ENCODE measurements at regions not wholly inside any gene's neighbourhood (a gene's known extent, or its start where the extent isn't known, plus 50 kb on each side); places are given as distances from the start of the nearest gene placed in this dataset.

DNA sequence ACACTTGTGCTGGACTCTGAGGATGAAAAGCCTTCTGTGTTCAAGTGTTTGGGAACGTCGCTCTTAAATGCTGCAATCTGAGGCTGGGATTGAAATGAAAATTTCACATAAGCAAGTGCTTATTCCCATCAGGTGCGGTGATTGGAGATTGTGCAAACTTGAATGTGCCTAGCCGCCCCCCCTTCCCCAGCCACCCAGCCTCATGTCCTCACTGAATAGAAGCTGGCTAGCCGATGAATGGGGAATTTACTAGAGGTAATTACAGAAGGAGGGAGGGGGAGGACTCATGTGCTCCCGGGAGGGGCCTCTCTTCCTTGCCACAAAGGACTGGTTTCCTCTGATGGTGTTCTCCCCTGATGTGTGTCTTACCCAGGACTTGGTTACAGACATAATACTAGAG lies 544.8 kb upstream of the EEF2KMT start:
- Histone ChIP-seq H3K36me3 (ENCODE audit: insufficient read depth, low read length) (no peaks in the 10 kb centered on the region), H3K9me3 (ENCODE audit: low read depth, low read length) (no peaks in the 10 kb centered on the region), H3K27ac (no peak overlapping the region), H3K4me3 (no peak overlapping the region), H3K9ac (ENCODE audit: insufficient read length) (no peak overlapping the region)
- TF ChIP-seq FOXP2 (optimal IDR thresholded peaks at IDR 0.05; ENCODE audit: control extremely low read depth, extremely low read length, insufficient read depth) (no peak), POLR2AphosphoS5 (IDR thresholded peaks at IDR 0.05; ENCODE audit: borderline replicate concordance, low read depth, low read length) (no peak), EZH2 (IDR thresholded peaks at IDR 0.05) (no peak)
- DNase-seq (ENCODE audit: low read depth, low spot score): no peak

DNA sequence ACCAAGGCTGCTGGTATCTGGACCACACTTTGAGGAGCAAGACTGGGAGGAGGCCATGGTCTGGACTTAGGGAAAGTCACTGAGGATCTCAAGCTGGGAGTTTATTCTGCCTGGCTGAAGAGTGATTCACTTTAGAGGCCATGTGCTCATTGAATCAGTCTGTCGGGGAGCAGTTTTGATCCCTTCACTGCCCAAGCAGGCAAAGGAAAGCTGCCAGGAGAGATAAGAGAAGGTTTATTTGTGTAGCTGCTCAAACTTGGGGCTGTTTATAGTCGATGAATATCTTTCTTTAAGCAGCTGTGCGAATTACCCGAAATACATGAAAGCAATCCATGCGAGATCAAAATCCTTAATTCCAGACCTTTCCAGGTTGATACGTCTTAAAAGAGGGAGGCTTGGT lies 544.4 kb upstream of the EEF2KMT start:
- Histone ChIP-seq H3K27ac (no peak overlapping the region), H3K4me3 (no peak overlapping the region), H3K9ac (ENCODE audit: insufficient read length) (no peak overlapping the region), H3K9me3 (ENCODE audit: low read depth, low read length) (no peaks in the 10 kb centered on the region), H3K36me3 (ENCODE audit: insufficient read depth, low read length) (no peaks in the 10 kb centered on the region)
- no peak for DNase-seq (ENCODE audit: low read depth, low spot score)
- TF ChIP-seq FOXP2 (optimal IDR thresholded peaks at IDR 0.05; ENCODE audit: control extremely low read depth, extremely low read length, insufficient read depth) (no peak), EZH2 (IDR thresholded peaks at IDR 0.05) (no peak), POLR2AphosphoS5 (IDR thresholded peaks at IDR 0.05; ENCODE audit: borderline replicate concordance, low read depth, low read length) (no peak)

DNA sequence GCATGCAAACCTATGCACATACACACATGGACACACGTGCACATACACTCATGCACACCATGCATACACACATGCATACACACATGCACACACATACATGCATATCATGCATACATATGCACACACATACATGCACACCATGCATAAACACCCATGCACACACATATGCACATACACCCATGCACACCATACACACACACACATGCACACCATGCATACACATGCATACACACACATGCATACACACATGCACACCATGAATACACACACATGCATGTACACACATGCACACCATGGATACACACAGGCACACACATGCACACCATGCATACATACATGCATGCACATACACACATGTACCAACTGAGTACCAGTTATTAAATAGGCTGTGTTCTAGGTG lies 543.3 kb upstream of the EEF2KMT start:
- no peak overlapping the region for H3K27ac ChIP-seq

DNA sequence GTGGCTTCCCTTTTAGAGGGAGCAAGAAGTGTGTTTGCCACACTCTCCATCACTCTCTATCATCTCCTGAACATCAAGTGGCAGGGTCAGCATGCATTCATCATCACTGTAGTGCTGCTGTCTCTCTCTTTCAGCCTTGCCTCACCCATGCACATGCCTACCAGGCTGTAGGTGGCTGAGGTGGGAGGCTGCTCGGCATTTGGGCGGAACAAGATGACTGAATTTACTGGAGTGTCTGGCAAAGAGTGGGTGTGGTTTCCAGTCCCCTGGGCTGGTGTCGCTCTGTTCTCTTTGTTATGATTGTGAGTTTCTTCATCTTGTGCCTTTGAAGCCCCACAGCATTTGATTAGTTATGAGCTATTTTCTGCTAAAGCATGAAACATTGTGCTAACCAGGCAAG lies 541.9 kb upstream of the EEF2KMT start:
- DNase-seq (ENCODE audit: low read depth, low spot score): no peak
- TF ChIP-seq EZH2 (IDR thresholded peaks at IDR 0.05) (no peak), POLR2AphosphoS5 (IDR thresholded peaks at IDR 0.05; ENCODE audit: borderline replicate concordance, low read depth, low read length) (no peak), FOXP2 (optimal IDR thresholded peaks at IDR 0.05; ENCODE audit: control extremely low read depth, extremely low read length, insufficient read depth) (no peak)
- Histone ChIP-seq H3K27ac (no peak overlapping the region), H3K9me3 (ENCODE audit: low read depth, low read length) (no peaks in the 10 kb centered on the region), H3K36me3 (ENCODE audit: insufficient read depth, low read length) (no peaks in the 10 kb centered on the region), H3K4me3 (no peak overlapping the region), H3K9ac (ENCODE audit: insufficient read length) (no peak overlapping the region)

More for the DNA sequence above, 543.3 kb upstream of the EEF2KMT start:
- Histone ChIP-seq H3K9me3 (ENCODE audit: low read depth, low read length) (no peaks in the 10 kb centered on the region), H3K9ac (ENCODE audit: insufficient read length) (no peak overlapping the region), H3K36me3 (ENCODE audit: insufficient read depth, low read length) (no peaks in the 10 kb centered on the region), H3K4me3 (no peak overlapping the region)
- DNase-seq (ENCODE audit: low read depth, low spot score): no peak
- TF ChIP-seq FOXP2 (optimal IDR thresholded peaks at IDR 0.05; ENCODE audit: control extremely low read depth, extremely low read length, insufficient read depth) (no peak), POLR2AphosphoS5 (IDR thresholded peaks at IDR 0.05; ENCODE audit: borderline replicate concordance, low read depth, low read length) (no peak), EZH2 (IDR thresholded peaks at IDR 0.05) (no peak)

DNA sequence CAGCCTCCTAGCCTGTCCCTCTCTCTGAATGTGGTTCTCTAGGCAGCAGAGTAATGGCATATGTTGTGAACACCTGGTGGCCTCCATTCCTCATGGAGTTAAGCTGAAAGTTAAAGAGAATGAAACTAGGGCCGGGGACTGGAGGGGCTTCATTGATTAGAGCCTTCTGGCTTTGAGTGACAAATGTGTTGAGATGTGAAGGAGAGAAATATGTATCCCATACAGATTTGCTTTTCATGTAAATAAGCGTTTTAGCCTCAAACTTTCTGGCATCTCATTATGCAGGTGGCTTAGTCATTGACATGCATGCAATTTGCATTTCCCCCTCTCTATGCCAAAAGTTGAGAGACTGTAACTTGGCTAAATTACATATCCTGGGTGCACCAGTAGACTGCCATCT lies 537.7 kb upstream of the EEF2KMT start:
- Histone ChIP-seq H3K9ac (ENCODE audit: insufficient read length) (no peak overlapping the region), H3K4me3 (no peak overlapping the region), H3K36me3 (ENCODE audit: insufficient read depth, low read length) (no peaks in the 10 kb centered on the region), H3K27ac (no peak overlapping the region), H3K9me3 (ENCODE audit: low read depth, low read length) (no peaks in the 10 kb centered on the region)
- no peak for DNase-seq (ENCODE audit: low read depth, low spot score)
- TF ChIP-seq FOXP2 (optimal IDR thresholded peaks at IDR 0.05; ENCODE audit: control extremely low read depth, extremely low read length, insufficient read depth): no peak
- TF ChIP-seq EZH2 (IDR thresholded peaks at IDR 0.05): no peak

DNA sequence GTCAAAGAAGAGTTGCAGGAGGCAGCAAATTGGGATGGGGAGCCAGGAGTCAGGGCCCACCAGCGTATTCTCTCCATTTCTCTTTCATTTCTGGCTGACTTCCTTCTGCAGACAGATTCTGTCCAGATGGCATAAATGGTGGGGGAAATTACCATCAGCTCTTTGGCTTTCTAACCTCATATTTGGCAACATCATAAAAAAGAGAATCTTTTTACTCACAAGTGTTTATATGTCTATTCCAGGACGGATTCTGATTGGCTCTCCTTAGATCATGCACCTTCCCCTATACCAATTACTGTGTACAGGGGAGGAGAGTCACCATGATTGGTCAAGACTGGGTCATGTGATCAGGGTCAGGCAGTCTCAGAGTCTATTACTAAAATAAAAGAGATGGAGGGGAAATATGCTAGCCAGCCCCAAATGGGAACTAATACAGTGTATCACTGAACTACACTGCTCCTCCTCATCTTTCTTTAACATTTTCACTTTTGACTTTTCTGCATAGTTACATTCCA lies 537.1 kb upstream of the EEF2KMT start:
- no peak overlapping the region for H3K4me3 ChIP-seq
- no peak overlapping the region for H3K9ac ChIP-seq (ENCODE audit: insufficient read length)
- H3K9me3 ChIP-seq (ENCODE audit: low read depth, low read length): no peaks in the 10 kb centered on the region
- no peak overlapping the region for H3K27ac ChIP-seq
- TF ChIP-seq EZH2 (IDR thresholded peaks at IDR 0.05): no peak
- TF ChIP-seq POLR2AphosphoS5 (IDR thresholded peaks at IDR 0.05; ENCODE audit: borderline replicate concordance, low read depth, low read length): no peak
- TF ChIP-seq FOXP2 (optimal IDR thresholded peaks at IDR 0.05; ENCODE audit: control extremely low read depth, extremely low read length, insufficient read depth): no peak
- H3K36me3 ChIP-seq (ENCODE audit: insufficient read depth, low read length): no peaks in the 10 kb centered on the region
- DNase-seq (ENCODE audit: low read depth, low spot score): no peak

DNA sequence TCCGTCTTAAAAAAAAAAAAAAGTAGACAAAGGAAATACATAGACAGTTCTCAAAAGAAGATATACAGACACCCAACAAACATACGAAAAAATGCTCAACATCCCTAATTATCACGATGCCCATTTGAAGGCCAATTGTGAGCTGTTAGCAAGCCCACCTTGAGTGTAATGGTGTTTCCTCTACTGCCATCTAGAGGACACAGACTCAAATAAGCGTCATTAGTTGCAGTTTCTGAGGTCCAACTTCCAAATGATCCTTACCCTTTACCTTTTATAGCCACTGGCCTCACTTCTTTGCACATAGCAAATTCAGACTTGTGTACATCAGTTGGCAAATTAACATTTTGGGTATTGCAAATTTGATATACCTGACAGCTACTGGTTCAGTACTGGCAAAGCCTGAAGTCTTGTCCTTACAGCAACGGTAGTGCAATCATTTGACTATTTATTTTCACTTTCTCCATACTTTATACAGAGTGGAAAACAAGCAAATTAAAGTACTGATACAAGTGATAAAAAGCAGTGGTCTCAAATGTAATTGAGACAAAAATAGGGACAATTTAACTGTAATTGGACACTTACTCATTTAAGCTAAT lies 536.3 kb upstream of the EEF2KMT start:
- DNase-seq (ENCODE audit: low read depth, low spot score): peak; percentile 5
- H3K9ac ChIP-seq (ENCODE audit: insufficient read length): no peak overlapping the region
- TF ChIP-seq EZH2 (IDR thresholded peaks at IDR 0.05) (no peak), FOXP2 (optimal IDR thresholded peaks at IDR 0.05; ENCODE audit: control extremely low read depth, extremely low read length, insufficient read depth) (no peak), POLR2AphosphoS5 (IDR thresholded peaks at IDR 0.05; ENCODE audit: borderline replicate concordance, low read depth, low read length) (no peak)
- H3K4me3 ChIP-seq: no peak overlapping the region
- H3K36me3 ChIP-seq (ENCODE audit: insufficient read depth, low read length): no peaks in the 10 kb centered on the region
- H3K27ac ChIP-seq: no peak overlapping the region
- H3K9me3 ChIP-seq (ENCODE audit: low read depth, low read length): no peaks in the 10 kb centered on the region

DNA sequence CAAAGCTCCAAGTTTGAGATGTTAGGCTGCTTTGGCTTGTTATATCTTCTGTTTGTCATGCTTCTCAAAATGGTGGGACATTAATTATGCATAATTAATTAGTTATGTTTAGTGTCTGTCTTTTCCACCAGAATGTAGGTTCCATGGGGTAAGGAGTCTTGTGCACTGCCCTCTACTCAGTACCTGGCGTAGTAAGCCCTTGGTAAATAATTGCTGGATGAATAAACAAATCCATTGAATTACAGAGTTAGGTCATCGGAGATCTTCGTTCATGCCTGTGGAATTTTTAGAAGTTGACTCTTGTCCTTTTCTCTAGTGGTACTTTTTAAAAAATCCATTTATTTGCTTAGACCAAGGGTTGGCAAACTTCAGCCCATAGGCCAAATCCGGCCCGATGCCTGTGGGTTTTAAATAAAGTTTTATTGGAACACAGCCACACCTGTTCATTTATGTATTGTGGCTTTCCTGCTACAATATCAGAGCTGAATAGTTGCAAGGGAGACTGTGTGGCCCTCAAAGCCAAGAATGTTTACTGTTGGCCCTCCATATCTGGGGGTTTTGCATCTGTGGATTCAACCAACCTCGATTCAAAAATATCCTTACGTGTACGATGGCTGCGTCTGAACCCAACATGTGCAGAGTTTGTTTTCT lies 524.8 kb upstream of the EEF2KMT start:
- no peak for DNase-seq (ENCODE audit: low read depth, low spot score)

More for the DNA sequence above, 524.8 kb upstream of the EEF2KMT start:
- Histone ChIP-seq H3K27ac (no peak overlapping the region), H3K4me3 (no peak overlapping the region), H3K36me3 (ENCODE audit: insufficient read depth, low read length) (no peaks in the 10 kb centered on the region), H3K9me3 (ENCODE audit: low read depth, low read length) (no peaks in the 10 kb centered on the region), H3K9ac (ENCODE audit: insufficient read length) (no peak overlapping the region)
- no peak for TF ChIP-seq EZH2 (IDR thresholded peaks at IDR 0.05)
- no peak for TF ChIP-seq POLR2AphosphoS5 (IDR thresholded peaks at IDR 0.05; ENCODE audit: borderline replicate concordance, low read depth, low read length)
- TF ChIP-seq FOXP2 (optimal IDR thresholded peaks at IDR 0.05; ENCODE audit: control extremely low read depth, extremely low read length, insufficient read depth): no peak

Measured in SK-N-MC (cell line).